ENCODE measurements at regions not wholly inside any gene's neighbourhood (a gene's known extent, or its start where the extent isn't known, plus 50 kb on each side); places are given as distances from the start of the nearest gene placed in this dataset.

- peak; percentile 84 for DNase-seq (ENCODE audit: low read depth)
- peak overlapping the region; percentile 46 for H3K4me3 ChIP-seq (ENCODE audit: low read depth, low read length)
- TF ChIP-seq POLR2A (IDR thresholded peaks at IDR 0.05; ENCODE audit: extremely low read depth, insufficient read length) (no peak), MYC (IDR thresholded peaks at IDR 0.05; ENCODE audit: low read depth, low read length) (no peak), MAX (IDR thresholded peaks at IDR 0.05; ENCODE audit: low read depth, low read length) (no peak), CTCF (IDR thresholded peaks at IDR 0.05; ENCODE audit: low read depth, low read length) (peak; percentile 11)
Observed at GRCh38 chr2:191571163-191571769, 106.7 kb upstream of the NABP1 start.

GRCh38 chr2:191572319-191572718 lies 105.6 kb upstream of the NABP1 start:
- no peak overlapping the region for H3K4me3 ChIP-seq (ENCODE audit: low read depth, low read length)
- no peak for DNase-seq (ENCODE audit: low read depth)
- TF ChIP-seq MYC (IDR thresholded peaks at IDR 0.05; ENCODE audit: low read depth, low read length) = no peak
- no peak for TF ChIP-seq POLR2A (IDR thresholded peaks at IDR 0.05; ENCODE audit: extremely low read depth, insufficient read length)
- TF ChIP-seq MAX (IDR thresholded peaks at IDR 0.05; ENCODE audit: low read depth, low read length) = no peak
- TF ChIP-seq CTCF (IDR thresholded peaks at IDR 0.05; ENCODE audit: low read depth, low read length) = no peak

GRCh38 chr2:191573216-191573615 lies 104.7 kb upstream of the NABP1 start:
- TF ChIP-seq MAX (IDR thresholded peaks at IDR 0.05; ENCODE audit: low read depth, low read length) = no peak
- H3K4me3 ChIP-seq (ENCODE audit: low read depth, low read length) = no peak overlapping the region
- no peak for DNase-seq (ENCODE audit: low read depth)

- DNase-seq (ENCODE audit: low read depth) = no peak
- H3K4me3 ChIP-seq (ENCODE audit: low read depth, low read length) = no peak overlapping the region
- TF ChIP-seq CTCF (IDR thresholded peaks at IDR 0.05; ENCODE audit: low read depth, low read length) (no peak), MAX (IDR thresholded peaks at IDR 0.05; ENCODE audit: low read depth, low read length) (no peak), POLR2A (IDR thresholded peaks at IDR 0.05; ENCODE audit: extremely low read depth, insufficient read length) (no peak), MYC (IDR thresholded peaks at IDR 0.05; ENCODE audit: low read depth, low read length) (no peak)
Observed at GRCh38 chr2:191574232-191574631, 103.7 kb upstream of the NABP1 start.

DNA sequence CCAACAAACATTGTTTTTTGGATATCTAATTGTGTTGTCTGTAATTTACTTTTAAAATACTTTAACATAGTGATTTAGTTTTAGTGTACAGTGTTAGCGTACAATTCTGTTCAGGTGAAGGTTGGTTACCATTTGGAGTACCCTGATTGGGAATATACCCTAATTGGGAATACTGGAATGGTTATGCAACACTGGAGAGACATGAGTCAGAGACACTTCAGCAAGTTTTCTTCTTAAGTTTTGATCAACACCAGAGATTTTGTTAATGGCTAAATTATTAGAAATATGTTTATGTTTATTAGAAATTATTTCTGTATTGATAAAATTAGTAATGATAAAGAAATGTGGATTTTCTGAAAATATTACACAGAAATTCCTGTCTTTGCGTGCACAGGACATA lies 100.3 kb upstream of the NABP1 start:
- no peak overlapping the region for H3K4me3 ChIP-seq (ENCODE audit: low read depth, low read length)
- no peak for DNase-seq (ENCODE audit: low read depth)
- no peak for TF ChIP-seq MAX (IDR thresholded peaks at IDR 0.05; ENCODE audit: low read depth, low read length)
- no peak for TF ChIP-seq MYC (IDR thresholded peaks at IDR 0.05; ENCODE audit: low read depth, low read length)
- TF ChIP-seq POLR2A (IDR thresholded peaks at IDR 0.05; ENCODE audit: extremely low read depth, insufficient read length) = no peak
- no peak for TF ChIP-seq CTCF (IDR thresholded peaks at IDR 0.05; ENCODE audit: low read depth, low read length)

DNA sequence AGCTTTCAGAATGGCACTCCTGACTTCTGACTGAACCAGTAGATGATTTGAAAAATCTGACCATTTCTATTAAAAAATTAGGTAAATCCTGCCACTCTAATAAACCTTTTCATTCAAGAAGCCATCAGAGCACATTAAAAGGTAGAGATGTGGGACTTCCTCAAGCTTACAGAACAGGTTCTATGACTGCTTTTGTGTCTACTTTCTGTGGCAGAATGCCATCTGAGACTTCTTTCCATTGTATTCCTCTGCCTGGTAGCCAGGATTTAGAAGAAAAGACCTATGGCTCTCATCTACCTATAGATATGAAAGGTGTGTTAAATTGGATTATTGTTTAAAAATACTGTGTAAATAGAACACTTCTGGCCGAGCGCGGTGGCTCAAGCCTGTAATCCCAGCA lies 99.9 kb upstream of the NABP1 start:
- no peak overlapping the region for H3K4me3 ChIP-seq (ENCODE audit: low read depth, low read length)
- DNase-seq (ENCODE audit: low read depth) = no peak
- TF ChIP-seq MAX (IDR thresholded peaks at IDR 0.05; ENCODE audit: low read depth, low read length) = no peak
- no peak for TF ChIP-seq CTCF (IDR thresholded peaks at IDR 0.05; ENCODE audit: low read depth, low read length)
- no peak for TF ChIP-seq POLR2A (IDR thresholded peaks at IDR 0.05; ENCODE audit: extremely low read depth, insufficient read length)
- TF ChIP-seq MYC (IDR thresholded peaks at IDR 0.05; ENCODE audit: low read depth, low read length) = no peak

Data from NB4 (cell line).